Femur (tissue), 1 donor: ENCODE measurements at regions not wholly inside any gene's neighbourhood (a gene's known extent, or its start where the extent isn't known, plus 50 kb on each side); places are given as distances from the start of the nearest gene placed in this dataset.

Experiments
- DNase-seq: peaks from one replicate; pipeline ENCODE4 v3.0.0-alpha.2; 2017

DNA sequence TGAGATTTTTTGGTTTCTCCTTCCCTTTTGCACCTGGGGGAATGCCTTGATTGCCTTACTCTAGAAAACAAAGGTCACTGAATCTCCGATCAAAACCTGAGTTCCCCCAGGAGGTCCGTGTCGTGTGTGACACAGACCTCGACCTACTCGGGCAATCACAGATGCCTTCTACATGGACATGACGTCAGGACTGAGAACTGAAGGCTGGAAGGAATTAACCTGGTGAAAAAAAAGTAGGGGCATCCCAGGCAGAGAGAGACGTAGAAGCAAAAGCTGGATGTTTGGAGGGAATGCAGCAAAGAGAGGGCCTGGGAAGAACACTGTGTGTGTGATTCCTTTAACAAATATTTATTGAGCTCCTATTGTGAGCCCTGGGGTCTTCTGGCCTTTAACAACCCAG is 178.0 kb downstream of the PRDM2 start:
- DNase-seq: no peak

DNA sequence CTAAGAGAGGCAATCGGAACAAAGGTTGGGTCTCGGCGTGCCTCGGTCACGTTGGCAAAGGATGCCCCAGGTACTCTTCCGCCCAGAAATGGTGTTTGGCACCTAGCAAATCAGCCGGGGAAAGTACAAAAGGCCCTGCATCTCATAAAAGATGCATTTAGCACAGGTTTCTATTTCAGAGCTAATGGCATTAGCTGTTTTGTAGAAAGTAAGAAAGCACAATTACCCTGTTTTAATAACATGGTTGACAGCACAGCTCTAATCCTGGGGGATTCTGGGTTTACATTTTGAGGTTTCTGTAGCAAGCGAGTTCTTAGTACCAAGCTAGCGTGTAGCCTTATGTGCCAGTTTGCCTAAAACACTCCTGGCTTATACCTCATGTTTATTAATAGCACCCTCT is 178.5 kb downstream of the PRDM2 start:
- DNase-seq: no peak

DNA sequence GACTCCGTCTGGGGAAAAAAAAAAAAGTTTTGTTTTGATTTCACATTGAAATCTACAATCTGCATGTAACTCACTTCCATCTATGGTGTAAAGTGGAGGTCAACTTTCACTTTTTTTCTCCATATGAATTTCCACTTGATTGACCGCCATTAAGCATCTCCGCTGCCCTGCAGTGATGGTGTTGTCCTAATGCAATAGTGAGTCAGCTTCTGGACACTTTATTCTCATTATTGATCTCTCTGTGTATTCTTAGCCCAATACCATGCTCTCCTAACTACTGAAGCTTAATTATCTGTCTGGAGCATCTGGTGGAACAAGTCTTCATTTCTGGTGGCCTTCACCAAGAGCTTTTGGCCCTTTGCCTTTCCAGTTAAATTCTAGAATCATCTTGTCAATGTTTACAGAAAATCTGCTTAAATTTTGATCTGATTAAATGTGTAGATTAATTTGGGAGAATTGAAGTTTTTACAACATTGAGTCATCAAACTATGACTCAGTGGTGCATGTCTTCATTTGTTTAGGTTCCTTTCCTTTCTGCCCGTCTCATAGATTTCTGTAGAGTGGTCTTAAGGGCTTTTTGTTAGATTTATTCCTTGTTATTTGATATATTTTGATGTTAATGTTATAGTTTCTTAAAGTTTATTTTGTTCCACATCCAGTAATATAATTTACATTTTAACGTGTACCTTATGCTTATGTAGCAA is 181.5 kb downstream of the PRDM2 start:
- DNase-seq: no peak

DNA sequence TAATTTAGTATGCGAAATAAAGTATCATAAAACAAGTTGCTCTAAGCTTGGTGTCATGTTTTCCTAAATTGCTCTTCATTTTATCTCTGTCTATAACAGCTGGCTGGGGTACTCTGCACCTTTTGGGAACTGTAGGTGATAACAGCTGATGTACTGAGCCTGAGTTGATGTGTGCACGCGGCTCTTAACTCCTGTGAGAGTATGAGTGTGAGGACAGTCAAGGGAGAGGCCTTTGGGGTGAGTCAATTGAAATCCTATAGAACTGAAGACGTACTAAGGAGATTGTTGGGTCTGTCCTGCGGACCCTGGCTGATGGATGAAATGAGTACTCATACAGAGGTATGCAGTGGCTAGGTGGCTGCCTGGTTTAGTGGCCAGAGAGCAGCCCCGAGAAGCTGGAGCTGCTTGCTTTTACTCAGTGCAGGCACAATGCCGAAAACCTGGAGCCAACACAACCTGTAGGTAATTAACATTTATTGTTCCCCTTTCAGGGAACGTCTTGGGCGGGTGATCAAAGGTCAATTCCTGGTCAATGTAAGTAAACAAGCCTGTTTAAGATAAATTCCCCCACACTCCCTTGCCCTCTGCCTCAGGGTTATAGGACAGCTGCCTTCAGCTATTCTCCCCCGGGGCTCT is 188.5 kb downstream of the PRDM2 start:
- no peak for DNase-seq

DNA sequence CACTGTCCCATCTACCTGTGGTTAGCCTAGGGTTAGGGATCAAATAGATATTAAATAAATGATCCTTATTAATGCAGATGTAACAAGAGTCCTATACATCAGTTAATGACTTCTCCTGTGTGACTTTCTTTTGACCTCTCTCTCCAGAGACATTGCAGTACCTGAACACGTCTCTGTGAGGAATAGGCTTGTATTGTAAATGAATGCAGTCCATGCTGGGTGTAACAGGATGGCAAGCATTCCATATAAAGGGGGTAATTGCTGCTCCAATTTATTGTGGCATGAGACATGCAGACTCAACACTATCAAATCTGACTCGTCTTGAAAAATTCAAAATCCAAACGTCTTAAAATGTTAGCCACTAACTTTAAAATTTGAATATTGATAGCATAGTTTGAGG is 189.5 kb downstream of the PRDM2 start:
- DNase-seq: no peak

DNA sequence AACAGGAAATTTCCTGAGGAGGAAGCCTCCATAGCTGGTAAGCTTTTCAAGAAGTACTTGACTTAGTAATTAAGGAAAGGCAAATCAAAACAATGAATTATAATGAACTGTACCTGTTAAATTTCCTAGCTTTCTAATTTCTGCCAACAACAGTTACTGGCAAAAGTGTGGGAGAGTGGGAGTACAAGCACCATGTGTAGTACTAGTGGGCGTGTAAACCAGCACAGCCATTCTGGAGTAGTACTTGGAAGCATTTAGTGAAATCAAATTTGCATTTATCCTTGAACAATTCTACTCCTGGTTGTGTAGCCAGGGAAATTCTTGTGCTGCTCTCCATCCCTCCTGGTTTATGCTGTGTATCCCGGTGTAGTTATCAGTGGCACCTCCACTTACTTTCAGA is 190.8 kb downstream of the PRDM2 start:
- DNase-seq: no peak

DNA sequence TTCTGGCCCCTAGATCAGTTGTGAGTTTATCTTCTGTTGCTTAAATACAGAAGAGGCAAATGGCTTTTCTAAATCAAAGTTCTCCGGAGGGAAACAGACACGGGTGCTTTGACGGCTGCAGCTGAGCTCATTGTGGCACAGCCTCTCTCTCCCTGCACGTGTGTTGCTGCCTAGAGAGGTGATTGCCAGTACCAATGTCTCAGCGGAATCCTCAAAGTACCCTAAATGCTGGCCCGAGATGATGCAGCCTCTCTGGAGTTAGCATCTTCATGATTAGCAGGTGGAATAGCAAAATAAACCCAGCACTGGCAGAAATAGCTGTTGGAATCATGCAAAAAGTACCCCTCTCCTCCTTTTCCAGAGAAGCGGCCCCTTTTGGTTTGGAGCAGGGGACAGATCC is 192.2 kb downstream of the PRDM2 start:
- DNase-seq: no peak

DNA sequence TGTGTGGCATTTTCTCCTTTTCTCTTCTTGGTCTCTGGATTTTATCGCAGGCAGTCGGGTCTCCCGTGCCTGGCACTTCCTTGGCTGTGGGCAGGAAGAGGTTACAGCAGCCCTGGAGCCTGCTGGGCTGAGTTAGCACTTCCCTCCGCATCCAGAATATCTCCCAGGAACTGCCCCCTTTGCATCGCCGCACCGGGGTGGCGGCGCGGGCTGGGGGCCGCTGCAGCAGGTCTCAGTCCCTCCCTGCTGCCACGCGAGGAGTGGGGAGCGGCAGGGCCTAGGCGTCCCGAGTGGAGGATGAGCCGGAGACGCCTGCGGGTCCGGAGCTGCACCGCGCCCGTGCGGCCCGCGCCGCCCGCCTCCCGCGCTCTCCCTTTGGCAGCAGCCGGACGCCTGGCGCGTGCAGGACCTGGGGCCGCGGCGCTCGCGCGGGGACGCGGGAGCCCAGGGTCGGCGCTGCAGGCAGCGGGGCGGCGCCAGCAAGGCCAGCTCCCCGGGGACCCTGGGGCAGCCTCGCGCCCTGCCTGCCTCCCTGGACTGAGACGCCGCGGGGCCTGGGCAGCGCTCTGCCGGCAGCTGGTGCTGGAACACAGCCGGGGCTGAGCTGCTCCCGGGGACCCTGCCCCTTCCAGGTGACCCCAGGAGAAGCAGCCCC is 192.8 kb downstream of the PRDM2 start:
- DNase-seq: peak; percentile 28

DNA sequence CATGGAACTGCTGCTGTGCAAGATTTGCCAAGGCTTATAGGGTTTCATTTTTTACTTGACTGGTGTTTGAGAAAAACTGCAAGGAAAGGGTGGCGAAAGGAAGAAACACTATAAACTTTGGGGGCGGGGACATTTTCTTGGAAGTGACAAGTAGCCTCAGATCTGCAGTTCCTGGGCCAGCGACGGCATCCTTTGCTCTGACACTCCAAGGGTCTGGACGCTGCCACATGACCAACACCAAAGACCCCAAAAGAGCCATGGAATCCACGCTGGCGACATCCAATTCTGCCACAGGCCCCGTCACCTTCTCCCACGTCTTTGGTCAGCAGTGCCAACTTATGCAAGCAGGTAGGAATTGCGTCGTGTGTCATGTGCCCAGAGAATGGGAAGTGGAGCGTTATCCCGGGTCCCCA is 193.4 kb downstream of the PRDM2 start:
- no peak for DNase-seq

DNA sequence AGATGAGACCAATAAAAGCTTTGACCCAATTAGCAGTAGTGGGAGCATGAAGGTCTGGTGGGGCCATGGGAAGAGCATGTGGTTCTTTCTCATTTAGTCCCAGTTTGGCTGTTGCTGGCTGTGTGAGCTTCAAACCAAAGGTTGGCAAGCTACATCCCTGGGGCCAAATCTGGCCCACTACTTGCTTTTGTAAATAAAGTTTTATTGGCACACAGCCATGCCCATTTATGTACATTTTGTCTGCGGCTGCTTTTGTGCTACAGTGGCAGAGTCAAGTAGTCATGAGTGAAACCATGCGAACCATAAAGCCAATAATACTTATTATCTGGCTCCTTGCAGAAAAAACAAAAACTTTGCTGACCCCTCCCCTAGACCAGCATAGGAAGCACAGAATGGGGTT is 196.9 kb downstream of the PRDM2 start:
- no peak for DNase-seq

DNA sequence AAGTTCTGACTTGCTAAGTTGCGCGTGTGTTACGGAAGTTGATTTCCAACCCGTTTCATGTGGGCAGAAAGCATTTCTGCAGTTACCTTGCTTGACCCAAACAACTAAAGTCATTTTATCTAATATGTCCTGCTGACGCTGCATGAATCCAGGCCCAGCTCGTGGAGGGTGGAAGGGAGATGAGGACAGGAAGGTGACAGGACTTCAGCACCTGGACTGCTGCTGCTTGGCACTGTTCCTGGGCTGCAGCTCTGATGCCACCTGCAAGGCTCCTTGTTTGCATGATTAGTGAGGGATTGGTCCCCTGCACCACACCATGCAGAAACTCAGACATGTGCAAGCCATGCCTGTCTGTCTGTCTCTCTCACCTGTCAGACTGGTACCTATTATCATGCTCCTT is 198.4 kb downstream of the PRDM2 start:
- no peak for DNase-seq

DNA sequence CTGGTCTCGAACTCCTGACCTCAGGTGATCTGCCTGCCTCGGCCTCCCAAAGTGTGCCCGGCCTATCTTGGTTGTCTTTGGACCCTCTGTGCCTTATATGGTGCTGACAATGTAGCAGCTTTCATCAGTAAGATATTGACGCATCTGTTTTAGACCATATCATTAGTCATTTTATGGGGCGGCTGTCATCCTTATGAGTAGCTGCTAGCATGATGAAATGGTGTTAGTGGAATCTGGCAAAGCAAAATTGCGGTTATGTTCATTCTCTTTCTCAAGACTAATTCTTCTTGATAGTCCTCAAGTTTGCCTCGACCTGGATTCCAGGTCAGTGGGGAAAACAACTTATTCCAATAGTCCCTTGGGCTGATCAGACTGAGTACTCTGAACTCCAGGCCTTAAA is 199.9 kb downstream of the PRDM2 start:
- DNase-seq: no peak

DNA sequence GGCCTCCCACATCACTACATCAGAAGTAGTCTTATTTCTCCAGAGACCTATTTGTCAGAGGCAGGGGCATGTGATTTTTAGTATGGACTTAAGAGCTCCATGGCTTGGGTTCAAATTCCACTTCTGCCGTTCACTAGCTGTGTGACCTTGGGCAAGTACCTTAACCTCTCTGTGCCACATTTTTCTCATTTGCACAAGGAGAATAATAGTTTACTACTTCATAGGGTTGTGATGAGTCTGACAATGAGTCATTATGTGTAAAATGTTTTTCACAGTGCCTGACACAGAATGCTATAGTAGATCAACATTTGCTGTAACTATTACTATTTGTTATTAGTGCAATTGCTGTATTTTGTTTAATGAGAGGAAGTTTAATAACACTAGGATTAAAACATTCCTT is 200.6 kb downstream of the PRDM2 start:
- DNase-seq: no peak

DNA sequence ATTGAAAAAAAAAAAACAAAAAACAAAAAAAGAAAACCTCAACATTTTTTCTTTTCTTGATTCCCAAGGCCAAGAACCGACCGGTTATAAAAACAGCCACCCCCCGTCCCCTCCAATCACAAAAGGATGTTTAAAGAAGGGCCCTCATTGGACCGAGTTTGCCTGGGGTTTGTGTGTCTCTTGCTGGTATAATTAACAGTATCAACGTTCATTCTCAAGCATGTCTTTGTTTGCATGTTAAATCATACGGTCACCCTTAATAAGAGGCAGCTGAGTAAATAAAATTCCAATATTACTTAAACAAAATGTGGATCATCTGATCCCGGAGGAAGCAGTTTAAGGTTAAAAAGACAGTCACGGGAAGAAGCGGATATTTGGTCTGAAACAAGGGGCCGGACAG is 201.1 kb downstream of the PRDM2 start:
- DNase-seq: no peak

DNA sequence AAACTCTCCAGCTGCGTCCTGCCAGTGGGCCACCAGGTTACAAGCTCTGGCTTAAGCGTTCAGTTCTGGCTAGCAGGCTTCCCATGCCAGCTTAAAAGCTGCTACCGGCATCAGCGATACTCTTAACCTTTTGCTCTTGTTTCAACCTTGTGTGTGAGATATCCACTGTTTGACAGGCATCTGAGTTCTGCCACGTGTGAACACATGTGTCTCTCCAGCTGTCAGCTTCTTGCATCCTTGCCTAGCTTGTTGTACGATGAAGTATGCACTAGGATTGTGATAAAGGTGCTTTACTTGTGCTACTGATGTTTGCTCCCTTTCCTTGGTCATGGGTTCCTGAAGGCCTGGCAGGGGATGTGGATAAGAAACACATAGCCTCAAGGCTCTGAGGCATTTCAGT is 201.6 kb downstream of the PRDM2 start:
- no peak for DNase-seq

DNA sequence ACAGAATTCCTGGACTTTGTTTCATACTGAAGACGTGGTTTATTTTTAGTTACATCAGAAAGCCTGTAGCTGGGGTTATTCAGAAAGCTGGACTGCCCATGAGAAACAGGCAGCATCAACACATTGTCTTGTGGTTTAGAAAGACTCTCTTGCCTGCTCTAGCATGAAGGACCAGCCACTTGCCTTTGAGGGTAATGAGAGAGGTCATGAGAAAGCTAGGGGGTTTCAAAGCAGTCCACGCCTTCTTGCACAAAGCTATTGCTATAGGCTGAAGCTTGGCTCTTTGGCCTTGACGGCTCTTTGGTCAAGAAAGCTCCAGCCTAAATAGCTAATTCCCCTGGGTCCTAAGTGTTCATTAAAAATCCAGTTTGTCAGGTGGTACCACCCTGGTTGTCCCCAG is 208.1 kb downstream of the PRDM2 start:
- DNase-seq: no peak

DNA sequence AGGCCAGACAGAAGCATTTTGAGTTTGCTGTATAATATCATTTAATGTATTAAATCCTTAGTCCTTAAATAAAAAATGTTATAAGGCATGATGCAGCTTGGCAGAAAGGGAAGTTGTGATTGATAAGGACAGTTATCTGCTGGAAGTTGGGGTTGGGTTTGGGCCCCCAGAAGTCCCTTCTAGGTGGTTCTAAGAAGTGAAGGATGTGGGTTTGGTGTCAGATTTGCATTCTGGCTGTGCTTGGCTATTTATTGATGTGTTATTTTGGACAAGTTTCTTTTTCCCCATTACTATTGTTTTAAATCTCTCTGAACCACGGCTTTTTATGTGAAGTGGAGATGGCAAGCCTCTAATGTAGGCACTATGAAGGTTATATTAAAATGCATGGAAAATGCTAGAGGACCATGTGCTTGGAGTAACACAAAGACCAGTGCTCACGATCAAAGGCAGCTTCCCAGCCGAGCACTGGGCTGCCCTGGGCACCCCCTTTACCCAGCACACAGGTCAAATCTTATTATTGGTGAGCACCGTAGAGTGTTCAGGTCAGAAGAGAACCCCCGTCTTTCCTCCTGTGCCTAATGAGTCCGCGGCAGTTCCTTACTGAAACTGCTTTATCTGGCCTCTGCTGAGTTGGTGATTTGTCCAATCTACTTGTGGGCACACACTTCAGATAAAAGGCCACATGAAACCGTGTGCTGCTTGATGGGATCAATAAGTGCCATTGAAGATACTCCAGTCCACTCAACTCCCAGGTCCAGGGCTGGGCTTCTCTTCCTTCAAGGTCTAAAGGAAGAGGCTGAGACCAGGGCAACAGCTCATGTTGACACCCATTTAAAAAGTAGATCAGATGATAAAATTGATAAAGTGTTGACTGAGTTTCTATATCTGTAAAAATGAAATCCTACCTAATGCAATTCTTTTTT is 212.0 kb downstream of the PRDM2 start:
- no peak for DNase-seq

DNA sequence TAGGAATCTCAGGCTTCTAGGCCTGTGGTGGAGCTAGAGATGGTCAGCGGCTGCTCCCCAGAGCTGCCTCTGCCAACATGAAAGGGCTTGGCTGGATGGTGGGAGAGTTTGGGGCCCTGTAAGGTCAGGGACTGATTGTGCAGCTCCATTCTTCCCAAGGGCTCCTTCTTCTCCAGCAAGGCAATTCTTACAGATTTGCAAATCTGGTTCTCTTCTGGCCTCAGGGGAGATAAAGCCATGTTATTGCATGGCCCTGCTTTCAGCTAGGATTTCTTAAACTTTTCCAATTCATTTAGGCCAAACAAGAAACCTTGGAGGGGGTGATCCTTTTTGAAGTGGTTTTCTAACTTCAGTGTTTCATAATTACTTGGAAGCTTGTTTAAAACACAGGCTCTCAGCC is 213.4 kb downstream of the PRDM2 start:
- no peak for DNase-seq

DNA sequence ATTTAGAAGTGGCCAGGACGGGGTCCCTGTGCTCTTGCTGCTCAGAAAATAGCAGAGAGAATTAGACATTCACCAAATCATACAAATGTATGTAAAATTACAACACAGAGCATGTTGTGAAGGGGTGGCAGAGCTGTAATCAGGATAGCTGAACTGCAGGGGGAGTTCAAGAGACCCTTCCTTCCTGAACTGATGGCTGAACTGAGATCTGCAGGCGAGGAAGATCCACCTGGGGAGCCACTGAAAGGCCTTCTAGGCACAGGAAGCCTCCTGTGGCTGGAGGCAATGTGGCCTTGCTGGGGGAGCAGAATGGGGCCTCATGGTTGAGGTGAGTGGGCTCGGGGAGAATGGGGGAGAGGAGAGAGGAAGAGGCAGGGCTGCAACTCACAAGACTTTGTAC is 216.5 kb downstream of the PRDM2 start:
- no peak for DNase-seq

DNA sequence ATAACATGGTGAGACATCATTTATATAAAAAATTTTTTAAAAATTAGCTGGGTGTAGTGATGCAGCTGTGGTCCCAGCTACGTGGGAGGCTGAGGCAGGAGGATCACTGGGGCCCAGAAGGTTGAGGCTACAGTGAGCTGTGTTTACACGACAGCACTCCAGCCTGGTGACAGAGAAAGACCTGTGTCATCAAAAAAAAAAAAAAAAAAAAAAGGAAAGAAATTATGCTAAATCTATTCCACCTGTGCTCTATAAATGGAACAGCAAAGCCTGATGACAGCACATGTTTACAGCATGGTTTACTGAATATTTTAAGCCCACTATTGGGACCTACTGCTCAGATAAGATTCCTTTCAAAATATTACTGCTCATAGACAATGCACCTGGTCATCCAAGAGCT is 217.6 kb downstream of the PRDM2 start:
- DNase-seq: no peak

DNA sequence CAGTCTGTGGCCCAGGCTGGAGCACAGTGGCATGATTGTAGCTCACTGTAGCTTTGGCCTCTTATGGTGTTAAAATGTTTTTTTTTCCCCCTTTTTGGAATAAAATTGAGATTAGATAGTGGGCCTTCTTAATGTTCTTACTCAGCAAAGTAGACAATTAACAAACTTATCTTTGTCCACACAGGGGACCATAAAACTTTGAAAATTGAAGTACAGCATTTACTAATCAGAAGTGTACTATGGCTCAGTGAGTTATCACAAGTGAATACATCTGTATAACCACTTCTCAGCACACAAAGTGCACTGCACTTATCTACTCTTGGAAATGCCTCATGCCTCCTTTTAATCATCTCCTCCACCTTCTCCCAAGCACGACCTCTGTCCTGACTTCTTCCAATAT is 218.9 kb downstream of the PRDM2 start:
- no peak for DNase-seq

DNA sequence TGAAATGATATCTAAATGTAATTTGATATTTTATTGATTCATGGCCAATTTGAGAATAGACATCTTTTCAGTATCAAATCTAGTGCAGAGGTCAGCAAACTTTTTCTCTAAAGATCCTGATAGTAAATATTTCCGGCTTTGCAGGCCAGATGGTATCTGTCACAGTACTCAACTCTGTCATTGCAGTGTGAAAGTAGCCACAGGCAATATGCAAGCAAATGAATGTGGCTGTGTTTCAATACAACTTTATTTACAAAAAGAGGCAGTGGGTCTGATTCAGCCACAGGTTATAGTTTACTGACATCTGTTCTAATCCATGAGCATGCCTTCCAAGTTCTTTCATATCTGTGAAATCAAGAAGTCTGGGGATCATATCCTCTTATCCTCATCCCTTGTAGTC is 221.2 kb downstream of the PRDM2 start:
- DNase-seq: no peak

DNA sequence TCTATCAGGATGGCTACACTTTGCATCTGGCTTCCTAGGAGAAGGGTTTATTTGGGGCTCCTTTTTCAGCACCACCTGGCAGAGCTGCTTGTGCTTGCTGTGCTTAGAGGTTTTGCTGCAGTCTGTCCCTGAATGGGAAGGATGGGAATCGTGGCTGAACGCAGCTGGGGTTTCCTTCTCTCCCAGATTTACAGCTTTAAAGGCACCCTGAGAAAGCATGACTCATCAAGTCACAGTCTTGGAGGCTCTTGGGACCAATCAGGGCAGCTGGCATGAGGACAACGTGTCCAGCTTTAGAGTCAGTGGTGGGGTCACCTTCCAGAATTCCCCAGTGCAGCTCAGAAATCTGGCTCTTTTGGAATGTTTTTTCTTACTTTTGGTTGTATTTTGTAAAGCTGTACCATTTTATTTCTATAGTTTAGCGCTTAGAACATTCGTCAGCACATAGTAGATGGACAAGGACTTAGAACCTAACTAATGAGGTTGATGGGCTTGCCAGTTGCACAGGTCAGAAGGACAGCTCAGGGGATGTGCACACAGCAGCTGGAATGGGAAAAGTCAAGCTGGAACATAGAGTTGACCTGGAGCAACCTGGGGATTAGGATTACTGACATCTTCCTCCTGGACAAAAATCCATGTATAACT is 222.6 kb downstream of the PRDM2 start:
- DNase-seq: no peak
